OCI-M1 (cell line): ENCODE measurements at regions not wholly inside any gene's neighbourhood (a gene's known extent, or its start where the extent isn't known, plus 50 kb on each side); places are given as distances from the start of the nearest gene placed in this dataset.

Source experiments
- DNase-seq: peaks from one replicate; lab custom pipeline; 2025; lab: John Stamatoyannopoulos, UW

GRCh38 chr1:59085101-59085500, 211.8 kb upstream of the FGGY start:
- no peak for DNase-seq

GRCh38 chr1:59089036-59089798, 207.7 kb upstream of the FGGY start:
- DNase-seq = peak; percentile 6

- no peak for DNase-seq
These were observed 206.9 kb upstream of the FGGY start for GRCh38 chr1:59089922-59090457.

GRCh38 chr1:59092126-59092525, 204.8 kb upstream of the FGGY start:
- DNase-seq = no peak

- no peak for DNase-seq
These were observed 202.9 kb upstream of the FGGY start for GRCh38 chr1:59094001-59094400.

- peak; percentile 89 for DNase-seq
These were observed 200.4 kb upstream of the FGGY start for GRCh38 chr1:59096501-59096900.

DNA sequence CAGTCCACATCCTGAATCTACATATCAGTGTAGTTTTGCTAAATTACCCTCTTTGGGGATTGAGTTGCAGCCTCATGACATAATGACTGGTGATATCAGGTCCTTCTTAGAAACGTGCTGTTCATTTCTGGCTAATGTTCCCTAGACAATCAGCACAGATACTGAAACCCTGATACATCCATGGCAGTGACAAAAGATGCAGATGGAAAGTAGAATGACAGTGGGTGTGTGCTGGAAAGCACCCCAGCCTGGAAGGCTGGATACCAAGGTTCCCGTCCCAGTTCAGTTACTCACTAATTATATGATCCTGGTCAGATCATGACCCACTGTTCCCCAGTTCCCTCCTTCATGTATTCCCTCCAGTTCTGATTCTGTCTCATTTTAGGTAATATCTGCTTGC, 198.2 kb upstream of the FGGY start:
- no peak for DNase-seq

GRCh38 chr1:59100708-59101374, 196.1 kb upstream of the FGGY start:
- DNase-seq = no peak

- no peak for DNase-seq
These were observed 195.4 kb upstream of the FGGY start for GRCh38 chr1:59101518-59101917.

GRCh38 chr1:59103457-59103856, 193.4 kb upstream of the FGGY start:
- no peak for DNase-seq

DNA sequence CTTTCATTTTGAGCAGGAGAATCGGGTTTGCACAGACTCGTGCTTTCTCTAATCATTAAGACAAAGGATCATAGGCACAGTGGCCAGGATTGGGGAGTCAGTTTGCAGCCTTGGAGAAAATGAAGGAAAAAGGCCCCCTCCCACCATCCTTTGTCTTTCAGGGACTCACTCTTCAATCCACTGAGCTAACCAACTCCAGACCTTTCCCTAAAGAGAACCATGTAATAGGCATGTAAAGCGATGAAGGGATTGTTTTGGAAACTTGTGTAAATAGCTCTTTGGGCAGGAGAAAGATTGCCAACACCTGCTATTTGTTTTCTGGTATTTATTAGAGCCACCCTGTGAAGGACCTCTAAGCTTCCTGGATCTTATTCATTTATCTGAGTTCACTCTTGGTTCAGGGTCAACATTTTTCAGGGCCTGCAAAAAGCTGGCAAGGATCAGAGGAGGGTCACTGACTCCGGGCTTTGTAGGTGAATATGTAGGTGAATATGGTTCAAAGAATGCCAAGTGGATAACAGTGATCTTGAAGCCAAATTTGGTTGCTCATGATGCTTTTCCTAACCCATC, 192.6 kb upstream of the FGGY start:
- no peak for DNase-seq

DNA sequence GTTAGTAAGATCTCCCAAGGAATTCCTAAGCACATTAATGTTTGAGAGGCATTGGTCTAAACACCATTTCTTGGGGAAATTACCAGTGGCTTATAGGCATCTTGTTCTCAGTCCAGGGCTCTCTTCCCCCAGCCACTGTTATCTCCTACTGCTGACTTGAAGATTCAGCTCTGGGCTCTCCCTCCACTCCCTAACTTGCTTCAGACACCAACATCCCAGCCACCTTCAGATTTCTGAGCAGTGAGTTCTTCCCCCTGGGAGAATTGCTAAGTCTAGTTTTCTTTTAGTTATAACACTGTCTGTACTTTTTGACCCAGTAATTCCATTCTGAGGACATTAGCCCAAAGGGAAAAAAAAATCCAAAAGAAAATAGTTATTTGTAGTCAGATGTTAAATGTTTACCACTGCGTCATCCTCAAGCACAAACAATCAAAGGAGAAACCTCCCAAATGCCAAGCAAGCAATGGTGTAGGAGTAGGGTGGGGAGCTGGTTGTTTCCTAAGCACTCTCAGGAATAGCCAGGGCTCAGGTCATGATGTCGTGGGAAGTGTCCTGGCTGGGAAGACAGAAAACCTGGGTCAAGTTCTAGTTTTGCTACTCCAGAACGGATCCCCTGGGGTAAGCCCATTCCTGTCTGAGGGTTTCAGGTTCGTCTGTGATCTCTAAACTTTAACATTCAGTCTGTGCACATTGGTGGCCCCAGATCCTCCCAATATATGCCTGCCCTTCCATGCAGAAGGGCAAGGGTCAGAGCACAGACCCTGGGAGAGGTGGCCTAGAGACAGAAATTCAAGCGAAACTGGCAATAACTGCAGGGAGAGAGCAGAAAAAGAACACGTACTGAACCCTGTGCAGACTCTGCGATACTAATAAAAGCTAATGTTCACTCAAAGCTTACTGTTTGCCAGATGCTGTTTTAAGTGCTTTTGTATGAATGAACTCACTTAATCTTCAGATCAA, 191.1 kb upstream of the FGGY start:
- no peak for DNase-seq

GRCh38 chr1:59107516-59107915, 189.4 kb upstream of the FGGY start:
- DNase-seq = no peak

DNA sequence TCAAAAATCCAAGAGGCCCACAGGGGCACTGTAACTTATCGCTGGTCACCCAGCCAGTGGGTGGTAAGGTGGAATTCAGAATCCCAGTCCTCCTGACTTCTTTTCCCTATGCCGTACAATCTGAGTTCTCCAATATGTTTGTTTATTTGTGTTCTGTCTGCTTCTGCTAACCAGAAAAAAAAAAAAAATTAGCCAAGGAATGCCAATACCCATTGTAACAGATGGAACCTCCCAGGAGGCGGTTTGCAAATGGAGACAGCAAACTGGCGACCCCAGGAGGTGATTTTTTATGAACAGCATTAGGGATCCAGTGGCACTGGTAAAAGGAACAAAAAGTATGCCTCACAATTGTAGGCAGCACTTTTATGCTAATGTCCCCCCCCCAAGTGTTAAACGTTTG, 189.0 kb upstream of the FGGY start:
- no peak for DNase-seq

- DNase-seq = no peak
These were observed 188.2 kb upstream of the FGGY start for GRCh38 chr1:59108481-59109317.

DNA sequence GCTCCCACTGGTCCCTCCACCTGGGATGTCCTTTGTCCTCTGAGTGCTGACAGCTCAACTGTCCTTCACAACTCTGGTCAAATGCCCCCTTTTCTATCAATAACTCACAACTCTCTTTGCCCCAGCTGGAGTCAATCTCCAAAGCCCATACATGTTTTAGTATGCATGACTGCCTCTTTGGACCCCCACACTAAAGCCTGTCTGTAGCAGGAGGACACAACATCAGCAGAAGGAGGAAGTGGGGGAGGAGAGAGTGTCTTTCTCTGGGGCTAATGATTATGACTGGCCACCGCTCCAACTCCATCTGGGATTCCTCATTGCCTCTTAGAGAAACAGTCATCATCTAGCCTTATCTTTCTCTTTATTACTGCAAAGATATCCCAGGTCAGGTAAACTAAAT, 186.6 kb upstream of the FGGY start:
- no peak for DNase-seq

DNA sequence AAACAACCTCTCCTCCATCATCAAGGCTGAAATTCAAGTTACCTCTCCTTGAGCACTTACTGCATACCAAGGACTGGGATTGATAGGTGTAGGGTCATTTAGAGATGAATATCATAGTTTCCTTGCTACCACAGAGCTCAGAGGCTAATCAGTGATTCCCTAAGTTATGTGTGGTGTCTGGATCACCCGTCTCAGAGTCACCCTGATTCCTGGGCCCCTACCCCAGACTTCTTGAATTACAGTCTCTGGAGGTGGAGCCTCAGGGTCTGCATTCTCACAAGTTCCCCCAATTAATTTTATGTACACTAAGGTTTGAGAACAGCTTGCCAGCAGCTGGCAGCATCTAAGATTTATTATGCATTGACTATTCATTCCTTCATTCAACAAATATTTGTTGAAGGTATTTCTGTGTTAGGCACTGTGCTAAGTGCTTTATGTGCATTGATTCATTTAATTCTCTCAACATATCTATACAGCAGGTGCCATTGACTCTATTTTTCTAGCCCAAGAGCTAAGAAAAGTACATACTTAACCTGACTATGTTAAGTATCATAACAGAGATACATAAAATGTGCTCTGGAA, 182.9 kb upstream of the FGGY start:
- no peak for DNase-seq

DNA sequence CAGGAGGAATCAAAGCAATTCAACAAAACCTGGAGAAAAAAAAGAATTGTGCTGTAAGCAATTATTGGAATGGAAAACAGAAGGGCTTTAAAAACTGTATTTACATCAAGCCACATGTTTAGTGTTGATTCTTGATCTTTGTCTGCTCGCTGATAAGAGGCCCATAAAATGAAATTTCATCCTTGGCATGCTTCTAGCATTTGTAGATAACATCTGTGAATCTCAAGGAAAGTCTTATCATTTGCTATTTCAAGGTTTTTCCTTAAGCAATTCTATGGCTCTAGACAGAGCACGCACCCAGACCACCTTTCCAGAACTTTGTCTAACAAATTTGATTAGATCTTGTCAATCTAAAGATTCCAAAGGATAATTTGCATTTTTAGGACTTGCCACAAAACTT, 181.0 kb upstream of the FGGY start:
- DNase-seq = no peak

DNA sequence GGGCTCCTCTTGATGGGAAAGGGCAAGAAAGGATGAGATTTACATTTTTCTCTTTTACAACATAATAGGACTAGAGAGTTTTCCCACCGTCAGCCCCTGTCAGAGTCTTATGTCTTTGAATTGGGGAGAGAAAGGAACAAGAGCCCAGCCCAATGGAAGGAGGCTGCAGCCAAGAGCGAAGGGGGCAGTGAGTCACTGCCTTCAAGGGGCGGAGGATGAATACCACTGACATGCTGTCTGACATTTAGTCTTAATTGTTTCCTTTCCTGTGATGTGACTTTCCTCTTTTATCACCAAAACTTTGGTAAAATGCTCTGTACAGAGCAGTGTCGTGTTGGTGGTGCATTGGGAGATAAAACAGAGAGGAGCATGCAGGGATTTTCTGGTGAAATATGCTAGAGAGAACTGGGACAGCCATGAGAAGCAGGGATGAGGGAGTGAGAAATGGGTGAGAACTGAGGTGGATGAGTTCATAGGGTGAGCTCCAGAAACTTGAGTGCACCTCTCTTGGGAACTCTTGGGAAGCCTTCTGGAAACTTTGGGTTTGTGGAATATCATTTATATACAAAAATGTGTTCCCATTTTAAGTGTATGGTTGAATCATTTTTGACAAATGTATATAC, 179.9 kb upstream of the FGGY start:
- DNase-seq = no peak

- no peak for DNase-seq
These were observed 174.4 kb upstream of the FGGY start for GRCh38 chr1:59122527-59122926.
